Kidney (tissue), 13 donors: ENCODE measurements at regions not wholly inside any gene's neighbourhood (a gene's known extent, or its start where the extent isn't known, plus 50 kb on each side); places are given as distances from the start of the nearest gene placed in this dataset.
"Not testable (repeated sequence)": the region's sequence is repeated elsewhere in the genome, so short reads cannot be mapped to it uniquely, and the experiment has no call there.

Experiments
- DNase-seq, 5 donors: peaks; one replicate each; pipeline ENCODE4 v3.0.0-alpha.2; 2013 to 2020
- FAIRE-seq: peaks from 2 replicates; lab custom pipeline; 2012; peaks lifted over from hg19 to GRCh38; lab: Jason Lieb, UNC
- H3K27ac ChIP-seq, 2 donors: one replicate each; pipeline ENCODE4 v1.7.0; 2013; ENCODE audit warnings: low read depth in 2 of 2, low read length in 2 of 2, inconsistent platforms in 1 of 2
- H3K27me3 ChIP-seq: one replicate; pipeline ENCODE4 v1.7.1; 2013; ENCODE audit warnings: low read length, inconsistent platforms; ENCODE audit not compliant: control insufficient read depth, insufficient read depth
- H3K36me3 ChIP-seq, 3 donors: one replicate each; pipeline versions ENCODE4 v1.7.0 to v1.7.1; 2013; ENCODE audit warnings: low read length in 3 of 3, control low read depth in 1 of 3, inconsistent platforms in 1 of 3; ENCODE audit not compliant: insufficient read depth in 3 of 3, control insufficient read depth in 2 of 3
- H3K4me1 ChIP-seq, 3 donors: one replicate each; pipeline versions ENCODE4 v1.7.0 to v1.7.1; 2013; ENCODE audit warnings: low read length in 3 of 3, inconsistent platforms in 1 of 3, low read depth in 1 of 3; ENCODE audit not compliant: control insufficient read depth in 2 of 3, insufficient read depth in 2 of 3
- H3K4me3 ChIP-seq, 3 donors: one replicate each; pipeline versions ENCODE4 v1.7.0 to v1.8.1; 2013; ENCODE audit warnings: low read length in 3 of 3, control low read depth in 1 of 3, inconsistent platforms in 1 of 3
- H3K9ac ChIP-seq, 3 donors: one replicate each; pipeline versions ENCODE4 v1.7.0 to v1.7.1; 2013; ENCODE audit warnings: low read length in 3 of 3, control low read depth in 1 of 3, inconsistent platforms in 1 of 3
- H3K9me3 ChIP-seq, 3 donors: one replicate each; pipeline versions ENCODE4 v1.7.0 to v1.7.1; 2013; ENCODE audit warnings: low read length in 3 of 3, control low read depth in 1 of 3, inconsistent platforms in 1 of 3; ENCODE audit not compliant: control insufficient read depth in 2 of 3, insufficient read depth in 1 of 3
- intact Hi-C: fragments of 100-400 bp; cut with DNase I; formaldehyde crosslinking; loops from one replicate; pipeline ENCODE4 v1.11.1; 2022
- TF ChIP-seq, protein P1 (sequence below): IDR thresholded peaks from 3 replicates; pipeline ENCODE4 v1.5.1; 2012; ENCODE audit warnings: mild to moderate bottlenecking, moderate library complexity, borderline replicate concordance; ENCODE audit not compliant: insufficient read depth; ENCODE audit errors: extremely low read depth
- donor health status: control.
- donor health status: control.
- donor health status: control.
- donor health status: control.
- donor health status: control.
- donor health status: DM: yes; HTN: yes; CAD: no.
- donor health status: Normal renal cell carcinoma (clear cell type).

DNA sequence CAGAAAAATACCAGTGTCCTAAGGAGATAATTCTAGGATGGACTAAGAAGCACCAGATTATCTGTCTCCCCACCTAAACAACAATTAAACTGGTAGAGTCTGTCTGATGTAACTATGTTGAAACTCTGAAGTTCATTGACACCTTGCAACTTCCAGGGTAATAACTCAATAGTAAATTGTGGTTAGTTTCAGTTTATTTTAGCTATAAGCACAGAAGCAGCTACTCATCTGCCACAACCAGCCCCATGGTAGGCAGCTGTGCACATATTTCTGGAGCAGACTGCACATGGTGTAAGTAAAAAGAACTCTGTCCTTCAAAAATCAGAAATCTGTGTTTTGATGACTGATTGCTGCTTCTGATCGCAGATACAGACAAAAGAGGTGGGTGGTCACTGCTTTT, 852.1 kb downstream of the CDH11 start:
- intact Hi-C loops = no loop called here
- Histone ChIP-seq H3K4me1 (no peaks in the 10 kb centered on the region), H3K27me3 (no peaks in the 10 kb centered on the region), H3K9me3 (no peaks in the 10 kb centered on the region), H3K36me3 (no peaks in the 10 kb centered on the region), H3K27ac (no peak overlapping the region), H3K4me3 (no peak overlapping the region), H3K9ac (no peak overlapping the region)
- FAIRE-seq (no peak), DNase-seq (no peak)
- TF ChIP-seq, protein P1, sequence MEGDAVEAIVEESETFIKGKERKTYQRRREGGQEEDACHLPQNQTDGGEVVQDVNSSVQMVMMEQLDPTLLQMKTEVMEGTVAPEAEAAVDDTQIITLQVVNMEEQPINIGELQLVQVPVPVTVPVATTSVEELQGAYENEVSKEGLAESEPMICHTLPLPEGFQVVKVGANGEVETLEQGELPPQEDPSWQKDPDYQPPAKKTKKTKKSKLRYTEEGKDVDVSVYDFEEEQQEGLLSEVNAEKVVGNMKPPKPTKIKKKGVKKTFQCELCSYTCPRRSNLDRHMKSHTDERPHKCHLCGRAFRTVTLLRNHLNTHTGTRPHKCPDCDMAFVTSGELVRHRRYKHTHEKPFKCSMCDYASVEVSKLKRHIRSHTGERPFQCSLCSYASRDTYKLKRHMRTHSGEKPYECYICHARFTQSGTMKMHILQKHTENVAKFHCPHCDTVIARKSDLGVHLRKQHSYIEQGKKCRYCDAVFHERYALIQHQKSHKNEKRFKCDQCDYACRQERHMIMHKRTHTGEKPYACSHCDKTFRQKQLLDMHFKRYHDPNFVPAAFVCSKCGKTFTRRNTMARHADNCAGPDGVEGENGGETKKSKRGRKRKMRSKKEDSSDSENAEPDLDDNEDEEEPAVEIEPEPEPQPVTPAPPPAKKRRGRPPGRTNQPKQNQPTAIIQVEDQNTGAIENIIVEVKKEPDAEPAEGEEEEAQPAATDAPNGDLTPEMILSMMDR = no peak

- H3K36me3 ChIP-seq = no peaks in the 10 kb centered on the region
- no peaks in the 10 kb centered on the region for H3K27me3 ChIP-seq
- TF ChIP-seq, protein P1 = no peak
- H3K9me3 ChIP-seq = no peaks in the 10 kb centered on the region
- no peak overlapping the region for H3K27ac ChIP-seq
- intact Hi-C loops = no loop called here
- DNase-seq (no peak), FAIRE-seq (no peak)
- H3K4me1 ChIP-seq = no peaks in the 10 kb centered on the region
- no peak overlapping the region for H3K4me3 ChIP-seq
- no peak overlapping the region for H3K9ac ChIP-seq
Measured at GRCh38 chr16:64265756-64266155, 856.1 kb downstream of the CDH11 start.

DNA sequence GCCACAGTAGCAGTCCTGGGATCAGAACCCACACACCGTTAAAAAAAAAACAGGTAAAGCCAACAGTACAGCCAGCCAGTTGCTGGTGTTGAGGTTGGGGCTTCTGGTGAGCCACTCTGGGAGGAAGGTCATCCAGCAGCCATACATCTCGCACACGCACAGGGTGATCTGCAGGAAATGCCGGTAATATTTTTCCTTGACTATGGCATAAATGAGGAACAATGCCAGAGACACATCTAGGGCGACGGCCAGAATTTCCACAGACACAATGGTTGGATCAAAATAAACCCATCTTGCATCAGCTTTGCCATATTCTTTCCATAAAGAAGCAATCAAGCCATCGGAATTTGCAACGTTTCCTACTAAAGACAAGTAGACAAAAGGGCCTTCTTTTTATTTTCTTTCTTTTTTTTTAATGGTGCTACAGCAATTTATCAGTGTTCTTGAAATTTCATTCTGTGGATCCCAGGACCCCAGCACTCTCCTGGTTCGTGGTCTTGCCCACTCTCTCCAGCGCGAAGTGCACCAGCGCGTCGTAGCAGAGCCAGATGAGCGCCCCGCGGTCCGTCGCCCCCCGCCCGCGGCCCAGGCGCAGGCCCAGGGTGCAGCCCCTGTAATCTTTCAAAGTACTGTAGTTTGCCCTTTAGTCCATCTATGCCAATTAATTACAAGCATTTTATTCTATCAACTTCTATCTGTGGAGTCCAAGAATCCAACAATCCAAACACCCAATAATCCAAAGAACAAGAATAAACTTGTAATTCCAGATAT, 861.0 kb downstream of the CDH11 start:
- intact Hi-C loops, H3K27ac ChIP-seq, H3K4me1 ChIP-seq, H3K4me3 ChIP-seq, H3K36me3 ChIP-seq, H3K9me3 ChIP-seq, DNase-seq, H3K27me3 ChIP-seq, FAIRE-seq, H3K9ac ChIP-seq: not testable (repeated sequence)

GRCh38 chr16:64254443-64255367, 867.2 kb downstream of the CDH11 start:
- no peaks in the 10 kb centered on the region for H3K27me3 ChIP-seq
- TF ChIP-seq, protein P1 = no peak
- H3K4me1 ChIP-seq = no peaks in the 10 kb centered on the region
- H3K9ac ChIP-seq = no peak overlapping the region
- no peak for DNase-seq
- no peak for FAIRE-seq
- H3K9me3 ChIP-seq = no peaks in the 10 kb centered on the region
- intact Hi-C loops = no loop called here
- no peak overlapping the region for H3K4me3 ChIP-seq
- H3K36me3 ChIP-seq = no peaks in the 10 kb centered on the region
- H3K27ac ChIP-seq = no peak overlapping the region
